Endothelial cell of umbilical vein (primary cell): ENCODE measurements at regions not wholly inside any gene's neighbourhood (a gene's known extent, or its start where the extent isn't known, plus 50 kb on each side); places are given as distances from the start of the nearest gene placed in this dataset.

Experiments used
- CTCF ChIP-seq, 2 donors: IDR thresholded peaks; 1 replicate in 1 of 2; 2 replicates in 1 of 2; pipeline ENCODE4 v1.5.1; 2011; ENCODE audit warnings: low read length in 2 of 2, mild to moderate bottlenecking in 2 of 2, moderate library complexity in 2 of 2, control low read depth in 1 of 2, inconsistent platforms in 1 of 2, low read depth in 1 of 2; ENCODE audit not compliant: insufficient read depth in 1 of 2; ENCODE audit errors: extremely low read depth in 1 of 2
- FOS ChIP-seq: IDR thresholded peaks from 2 replicates; pipeline ENCODE4 v1.6.1; 2011; ENCODE audit warnings: mild to moderate bottlenecking, low read length, moderate library complexity, borderline replicate concordance; ENCODE audit not compliant: insufficient read depth
- GATA2 ChIP-seq: IDR thresholded peaks from 2 replicates; pipeline ENCODE4 v1.7.0; 2011; ENCODE audit warnings: low read depth, mild to moderate bottlenecking, moderate library complexity, mixed read lengths, low read length; ENCODE audit not compliant: insufficient read length, insufficient read depth
- JUN ChIP-seq: IDR thresholded peaks from 2 replicates; pipeline ENCODE4 v1.6.1; 2011; ENCODE audit warnings: borderline replicate concordance, low read depth; ENCODE audit not compliant: insufficient read length, insufficient read depth
- MAX ChIP-seq: IDR thresholded peaks from 2 replicates; pipeline ENCODE4 v1.6.1; 2011; ENCODE audit not compliant: insufficient read depth, insufficient read length
- MYC ChIP-seq: IDR thresholded peaks from one replicate; pipeline ENCODE4 v1.6.1; 2011; ENCODE audit warnings: mild to moderate bottlenecking, low read depth, low read length
- POLR2A ChIP-seq: IDR thresholded peaks from 2 replicates; pipeline ENCODE4 v1.6.1; 2012; ENCODE audit warnings: low read depth, mild to moderate bottlenecking, control low read depth, low read length
- POLR2AphosphoS5 ChIP-seq: IDR thresholded peaks from 2 replicates; pipeline ENCODE4 v1.6.1; 2012; ENCODE audit warnings: low read depth, mild to moderate bottlenecking, control low read depth, low read length, moderate library complexity; ENCODE audit not compliant: insufficient read depth

DNA sequence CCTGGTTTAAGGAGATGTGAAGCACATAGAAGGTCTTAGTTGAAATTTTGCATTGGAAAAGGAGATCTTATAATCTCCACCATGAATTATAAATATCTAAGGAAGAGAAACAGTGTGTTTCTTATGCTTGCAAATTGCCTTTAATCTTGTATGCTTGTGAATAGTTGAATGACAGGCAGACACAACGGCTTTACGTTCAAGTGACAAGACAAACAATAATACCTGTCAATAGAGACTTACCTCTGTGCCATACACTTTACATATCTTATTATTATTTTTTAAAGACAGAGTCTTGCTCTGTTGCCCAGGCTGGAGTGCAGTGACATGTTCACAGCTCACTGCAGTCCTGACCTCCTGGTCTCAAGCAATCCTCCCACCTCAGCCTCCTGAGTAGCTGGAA lies 113.7 kb downstream of the QPCT start:
- TF ChIP-seq CTCF (IDR thresholded peaks at IDR 0.05; ENCODE audit: extremely low read depth in 1 of 2, insufficient read depth in 1 of 2, low read depth in 1 of 2, low read length in 2 of 2) (no peak), JUN (no peak), MYC (no peak), POLR2A (no peak), POLR2AphosphoS5 (no peak), FOS (no peak), MAX (no peak), GATA2 (no peak)
